K562 (cell line): ENCODE measurements at regions not wholly inside any gene's neighbourhood (a gene's known extent, or its start where the extent isn't known, plus 50 kb on each side); places are given as distances from the start of the nearest gene placed in this dataset.

Experiments used
- DPF2 ChIP-seq: fragments of 450-650 bp; IDR thresholded peaks from 2 replicates; pipeline ENCODE4 v1.6.1; 2016
- ERF ChIP-seq: fragments of 450-650 bp; formaldehyde crosslinking; IDR thresholded peaks from 2 replicates; pipeline ENCODE4 v1.4.0; 2020; ENCODE audit warnings: mild to moderate bottlenecking, mixed read lengths
- EZH2 ChIP-seq: IDR thresholded peaks from 2 replicates; pipeline ENCODE4 v1.6.1; 2012; ENCODE audit warnings: low read depth, mild to moderate bottlenecking, inconsistent platforms, low read length, borderline replicate concordance
- GABPB1 ChIP-seq: sonication (generic); formaldehyde crosslinking; IDR thresholded peaks from 2 replicates; pipeline ENCODE4 v1.8.0; 2022; ENCODE audit warnings: mild to moderate bottlenecking, missing genetic modification reagents
- GTF2F1 ChIP-seq: IDR thresholded peaks from 2 replicates; pipeline ENCODE4 v1.6.1; 2011; ENCODE audit warnings: low read depth, low read length, improper control_type of control experiment
- IRF2 ChIP-seq: sonication (generic); formaldehyde crosslinking; IDR thresholded peaks from 2 replicates; pipeline ENCODE4 v1.8.1; 2022; ENCODE audit warnings: mild to moderate bottlenecking, missing genetic modification reagents
- JUN ChIP-seq, 2 experiments: sonication (generic) in 1 of 2; formaldehyde crosslinking in 1 of 2; IDR thresholded peaks; 2 replicates each; pipeline versions ENCODE4 v1.6.1 to v1.8.0; 2012 to 2022; ENCODE audit warnings: borderline replicate concordance in 2 of 2, mild to moderate bottlenecking in 2 of 2, improper control_type of control experiment in 1 of 2, low read depth in 1 of 2, low read length in 1 of 2, missing genetic modification reagents in 1 of 2
- KAT2B ChIP-seq: IDR thresholded peaks from one replicate; pipeline ENCODE4 v1.6.1; 2012; ENCODE audit warnings: low read depth, mild to moderate bottlenecking, control low read depth, inconsistent platforms, low read length, moderate library complexity
- MAX ChIP-seq: sonication (generic); formaldehyde crosslinking; IDR thresholded peaks from 2 replicates; pipeline ENCODE4 v1.9.0; 2022; ENCODE audit warnings: mild to moderate bottlenecking, missing genetic modification reagents
- MTA2 ChIP-seq: fragments of 450-650 bp; IDR thresholded peaks from 2 replicates; pipeline ENCODE4 v1.6.1; 2016; ENCODE audit warnings: low read depth
- MTF1 ChIP-seq: fragments of 250-450 bp; sonication (Bioruptor Pico); IDR thresholded peaks from 2 replicates; pipeline ENCODE4 v1.9.0; 2021; ENCODE audit warnings: moderate library complexity, mild to moderate bottlenecking, inconsistent platforms, borderline replicate concordance
- RAD21 ChIP-seq, 2 experiments: fragments of 250-450 bp in 1 of 2; fragments of 450-650 bp in 1 of 2; sonication (Bioruptor Pico) in 1 of 2; formaldehyde crosslinking in 1 of 2; IDR thresholded peaks in 1 of 2; conservative IDR thresholded peaks in 1 of 2; 2 replicates each; pipeline versions ENCODE4 v1.4.0 to v1.8.0; 2020 to 2022; ENCODE audit warnings: mild to moderate bottlenecking in 2 of 2, moderate library complexity in 1 of 2
- STAT6 ChIP-seq: sonication (generic); formaldehyde crosslinking; IDR thresholded peaks from 2 replicates; pipeline ENCODE4 v1.8.1; 2023; ENCODE audit warnings: mild to moderate bottlenecking, missing genetic modification reagents
- ZBTB8A ChIP-seq: fragments of 450-650 bp; IDR thresholded peaks from 2 replicates; pipeline ENCODE4 v1.6.1; 2018; ENCODE audit warnings: mild to moderate bottlenecking, moderate library complexity; ENCODE audit not compliant: partially characterized antibody

GRCh38 chr5:173534031-173534430 is 82.4 kb downstream of the BOD1 start:
- TF ChIP-seq RAD21 (CRISPR knock-in tag; conservative IDR thresholded peaks at IDR 0.05 in 1 of 2, IDR thresholded peaks at IDR 0.05 in 1 of 2) (no peak), DPF2 (no peak), GABPB1 (CRISPR knock-in tag) (no peak), GTF2F1 (no peak), MAX (CRISPR knock-in tag) (no peak), KAT2B (no peak), STAT6 (no peak), ERF (CRISPR knock-in tag) (no peak), MTF1 (CRISPR knock-in tag) (no peak), JUN (IDR thresholded peaks at IDR 0.05; ENCODE audit: borderline replicate concordance, low read depth, low read length) (no peak), JUN (CRISPR knock-in tag; IDR thresholded peaks at IDR 0.05; ENCODE audit: borderline replicate concordance) (no peak), MTA2 (no peak), ZBTB8A (no peak), IRF2 (CRISPR knock-in tag) (no peak), EZH2 (no peak)
